Lung (tissue), 11 donors: ENCODE measurements at regions not wholly inside any gene's neighbourhood (a gene's known extent, or its start where the extent isn't known, plus 50 kb on each side); places are given as distances from the start of the nearest gene placed in this dataset.

Source experiments
- ATAC-seq: fragments of 200-7000 bp; cut with Tn5 transposase; one replicate; pipeline ENCODE4 v1.9.1; 2020; ENCODE audit warnings: moderate number of reproducible peaks; ENCODE audit not compliant: insufficient read depth, low FRiP score
- DNase-seq, 3 donors: peaks; one replicate each; pipeline ENCODE4 v3.0.0-alpha.2; 2013 to 2017
- H3K27ac ChIP-seq, 2 donors: one replicate each; pipeline ENCODE4 v1.5.1; 2013; ENCODE audit warnings: mild to moderate bottlenecking in 2 of 2, moderate library complexity in 2 of 2, control low read depth in 1 of 2, inconsistent platforms in 1 of 2, low read depth in 1 of 2, low read length in 1 of 2
- H3K27me3 ChIP-seq, 3 donors: one replicate each; pipeline ENCODE4 v1.5.1; 2013; ENCODE audit warnings: low read length in 2 of 3; ENCODE audit not compliant: control insufficient read depth in 3 of 3, insufficient read depth in 3 of 3
- H3K36me3 ChIP-seq, 4 donors: one replicate each; pipeline ENCODE4 v1.5.1; 2013; ENCODE audit warnings: low read length in 4 of 4, mild to moderate bottlenecking in 1 of 4, moderate library complexity in 1 of 4; ENCODE audit not compliant: control insufficient read depth in 4 of 4, insufficient read depth in 4 of 4
- H3K4me1 ChIP-seq, 5 donors: one replicate each; pipeline ENCODE4 v1.5.1; 2013; ENCODE audit warnings: low read length in 5 of 5, mild to moderate bottlenecking in 2 of 5, moderate library complexity in 1 of 5; ENCODE audit not compliant: control insufficient read depth in 5 of 5, insufficient read depth in 5 of 5
- H3K4me3 ChIP-seq: one replicate; pipeline ENCODE4 v1.5.1; 2013; ENCODE audit warnings: mild to moderate bottlenecking, control low read depth, moderate library complexity
- H3K9ac ChIP-seq, 2 donors: one replicate each; pipeline ENCODE4 v1.5.1; 2013; ENCODE audit warnings: low read length in 2 of 2, control low read depth in 1 of 2; ENCODE audit not compliant: insufficient read depth in 1 of 2
- H3K9me3 ChIP-seq, 4 donors: one replicate each; pipeline ENCODE4 v1.5.1; 2013; ENCODE audit warnings: low read length in 3 of 4, mild to moderate bottlenecking in 1 of 4, moderate library complexity in 1 of 4; ENCODE audit not compliant: control insufficient read depth in 4 of 4, insufficient read depth in 3 of 4
- WGBS, 2 donors: extraction: QIAGEN DNeasy Blood & Tissue Kit; methylation state at CpG; one replicate each; pipeline ENCODE4 v1.1.7; 2013; 5-methylcytosine and 5-hydroxymethylcytosine counted together
- TF ChIP-seq, protein P1 (sequence below): IDR thresholded peaks from 2 replicates; pipeline ENCODE4 v1.5.1; 2012; ENCODE audit warnings: mild to moderate bottlenecking; ENCODE audit errors: control extremely low read depth, extremely low read depth
- donor health status: control.
- donor health status: control.
- donor health status: Bipolar disorder and iron deficiency.
- donor health status: healthy.
- donor health status: DM: yes; HTN: yes; CAD: no.

DNA sequence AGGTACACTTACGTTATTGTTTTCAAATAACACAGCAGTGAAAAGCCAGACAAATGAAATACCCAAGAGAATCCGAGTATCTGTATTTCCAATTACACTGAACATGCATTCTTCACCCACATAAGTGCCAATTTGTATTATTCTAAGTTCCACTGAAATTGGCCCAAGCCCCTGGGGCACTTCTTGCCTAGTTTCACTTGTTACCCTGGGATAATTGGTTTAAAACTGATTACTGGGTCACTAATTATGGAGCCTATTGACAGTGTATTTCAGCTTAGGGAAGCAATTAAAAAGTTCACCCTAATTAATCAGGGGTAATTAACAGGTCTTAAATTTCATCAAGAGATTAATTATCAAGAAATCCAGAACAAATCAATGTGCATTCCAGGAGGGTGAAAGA is 60.5 kb upstream of the HS3ST2 start:
- Histone ChIP-seq H3K4me3 (no peak overlapping the region), H3K9me3 (no peaks in the 10 kb centered on the region), H3K9ac (no peak overlapping the region), H3K36me3 (no peaks in the 10 kb centered on the region), H3K4me1 (no peaks in the 10 kb centered on the region), H3K27me3 (peaks cover 0 to 4% (median 0%) of the 10 kb centered on the region in 3 donors), H3K27ac (no peak overlapping the region)
- TF ChIP-seq, protein P1, sequence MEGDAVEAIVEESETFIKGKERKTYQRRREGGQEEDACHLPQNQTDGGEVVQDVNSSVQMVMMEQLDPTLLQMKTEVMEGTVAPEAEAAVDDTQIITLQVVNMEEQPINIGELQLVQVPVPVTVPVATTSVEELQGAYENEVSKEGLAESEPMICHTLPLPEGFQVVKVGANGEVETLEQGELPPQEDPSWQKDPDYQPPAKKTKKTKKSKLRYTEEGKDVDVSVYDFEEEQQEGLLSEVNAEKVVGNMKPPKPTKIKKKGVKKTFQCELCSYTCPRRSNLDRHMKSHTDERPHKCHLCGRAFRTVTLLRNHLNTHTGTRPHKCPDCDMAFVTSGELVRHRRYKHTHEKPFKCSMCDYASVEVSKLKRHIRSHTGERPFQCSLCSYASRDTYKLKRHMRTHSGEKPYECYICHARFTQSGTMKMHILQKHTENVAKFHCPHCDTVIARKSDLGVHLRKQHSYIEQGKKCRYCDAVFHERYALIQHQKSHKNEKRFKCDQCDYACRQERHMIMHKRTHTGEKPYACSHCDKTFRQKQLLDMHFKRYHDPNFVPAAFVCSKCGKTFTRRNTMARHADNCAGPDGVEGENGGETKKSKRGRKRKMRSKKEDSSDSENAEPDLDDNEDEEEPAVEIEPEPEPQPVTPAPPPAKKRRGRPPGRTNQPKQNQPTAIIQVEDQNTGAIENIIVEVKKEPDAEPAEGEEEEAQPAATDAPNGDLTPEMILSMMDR = no peak
- 58 to 76% methylated on average over 2 of the region's 2 CpGs for WGBS, 2 donors
- ATAC-seq (no peak), DNase-seq (no peak)

DNA sequence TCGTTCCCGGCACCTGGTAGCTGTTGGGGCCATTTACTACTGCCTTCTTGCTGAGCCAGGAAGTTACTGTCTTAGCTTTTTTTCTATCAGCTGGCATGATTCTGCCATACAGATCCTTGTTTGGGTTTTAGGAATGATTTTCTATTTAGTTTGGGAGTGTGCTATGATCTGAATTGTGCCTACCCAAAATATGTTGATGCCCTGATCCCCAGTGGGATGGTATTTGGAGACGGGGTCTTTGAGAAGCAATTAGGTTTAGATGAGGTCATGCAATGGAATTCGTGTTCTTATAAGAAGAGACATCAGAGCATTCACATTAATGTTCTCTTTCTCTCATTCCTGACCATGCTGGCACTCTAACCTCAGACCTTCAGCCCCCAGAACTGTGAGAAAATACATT is 59.4 kb upstream of the HS3ST2 start:
- Histone ChIP-seq H3K4me1 (no peaks in the 10 kb centered on the region), H3K4me3 (no peak overlapping the region), H3K9me3 (no peaks in the 10 kb centered on the region), H3K27me3 (peaks cover 0 to 4% (median 0%) of the 10 kb centered on the region in 3 donors), H3K9ac (no peak overlapping the region), H3K36me3 (no peaks in the 10 kb centered on the region), H3K27ac (no peak overlapping the region)
- WGBS, 2 donors = 80 to 86% methylated on average over 4 of the region's 4 CpGs
- ATAC-seq = no peak
- TF ChIP-seq, protein P1 = no peak
- no peak for DNase-seq

DNA sequence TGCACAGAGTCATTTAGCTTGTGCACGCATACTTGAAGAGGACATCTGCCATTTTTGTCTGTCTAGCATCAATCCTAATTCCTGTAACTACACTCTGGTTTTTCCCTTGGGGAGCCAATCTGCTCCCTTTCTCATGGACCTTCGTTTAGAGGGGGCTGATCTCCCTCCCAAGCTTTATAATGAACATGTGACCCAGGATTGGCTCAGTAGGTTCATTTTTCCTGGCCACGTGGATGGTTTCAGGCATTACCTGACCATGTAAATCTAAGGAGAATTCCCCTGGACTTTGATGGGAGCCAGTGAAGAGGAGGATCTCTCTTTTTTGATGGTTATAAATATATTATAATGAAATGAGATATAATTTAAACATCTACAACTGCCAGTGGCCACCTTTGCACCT is 56.8 kb upstream of the HS3ST2 start:
- ATAC-seq (no peak), DNase-seq (no peak)
- H3K9ac ChIP-seq = no peak overlapping the region
- H3K27ac ChIP-seq = no peak overlapping the region
- no peak overlapping the region for H3K4me3 ChIP-seq
- H3K27me3 ChIP-seq = peaks cover 0 to 4% (median 0%) of the 10 kb centered on the region in 3 donors
- TF ChIP-seq, protein P1 = no peak
- WGBS, 2 donors = 71 to 79% methylated on average over 3 of the region's 3 CpGs
- H3K9me3 ChIP-seq = no peaks in the 10 kb centered on the region
- H3K36me3 ChIP-seq = no peaks in the 10 kb centered on the region
- H3K4me1 ChIP-seq = no peaks in the 10 kb centered on the region

DNA sequence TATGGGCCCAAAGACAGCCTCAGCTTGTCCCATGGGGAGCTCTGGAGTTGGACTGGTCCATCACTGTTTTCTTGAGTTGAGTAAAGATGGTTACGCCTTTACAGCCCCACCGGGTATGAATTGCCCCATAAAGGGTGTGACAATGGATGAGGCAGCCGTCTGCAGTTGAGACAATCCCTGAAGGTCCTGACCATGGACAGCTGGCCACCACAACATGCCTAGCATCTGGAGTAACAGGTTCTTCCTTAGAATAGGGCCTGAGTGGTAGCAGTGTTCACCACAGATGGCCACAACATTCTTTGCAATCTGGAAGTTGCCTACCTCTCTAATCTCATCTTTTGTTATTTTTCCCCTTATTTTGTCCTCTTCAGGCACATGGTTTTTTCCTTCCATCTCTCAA is 51.5 kb upstream of the HS3ST2 start:
- no peak overlapping the region for H3K27ac ChIP-seq
- DNase-seq = no peak
- ATAC-seq = no peak
- H3K4me1 ChIP-seq = peaks cover 0 to 3% (median 0%) of the 10 kb centered on the region in 5 donors
- TF ChIP-seq, protein P1 = no peak
- no peaks in the 10 kb centered on the region for H3K36me3 ChIP-seq
- H3K4me3 ChIP-seq = no peak overlapping the region
- peaks cover 0 to 2% (median 0%) of the 10 kb centered on the region in 4 donors for H3K9me3 ChIP-seq
- H3K9ac ChIP-seq = no peak overlapping the region
- no peaks in the 10 kb centered on the region for H3K27me3 ChIP-seq
- WGBS, 2 donors = 87 to 95% methylated on average over 3 of the region's 3 CpGs
